GM19025 (cell line): ENCODE measurements at regions not wholly inside any gene's neighbourhood (a gene's known extent, or its start where the extent isn't known, plus 50 kb on each side); places are given as distances from the start of the nearest gene placed in this dataset.

Experiments
- ATAC-seq: cut with Tn5 transposase; IDR thresholded peaks from one replicate; pipeline ENCODE4 v1.9.1; 2021; ENCODE audit warnings: mild to moderate bottlenecking, low read depth, moderate library complexity; ENCODE audit not compliant: unreplicated experiment

- no peak for ATAC-seq
Measured at GRCh38 chr1:106875622-106876021, 180.9 kb upstream of the PRMT6 start.

GRCh38 chr1:106876384-106876783 is 180.1 kb upstream of the PRMT6 start:
- no peak for ATAC-seq

- ATAC-seq, result no peak
Measured at GRCh38 chr1:106879538-106879937, 176.9 kb upstream of the PRMT6 start.

- ATAC-seq, result no peak
Measured at GRCh38 chr1:106880226-106880625, 176.2 kb upstream of the PRMT6 start.

GRCh38 chr1:106883208-106883607 is 173.3 kb upstream of the PRMT6 start:
- no peak for ATAC-seq

- no peak for ATAC-seq
Measured at GRCh38 chr1:106889059-106889458, 167.4 kb upstream of the PRMT6 start.

GRCh38 chr1:106889583-106889982 is 166.9 kb upstream of the PRMT6 start:
- ATAC-seq, result no peak

- no peak for ATAC-seq
Measured at GRCh38 chr1:106897976-106898375, 158.5 kb upstream of the PRMT6 start.

- no peak for ATAC-seq
Measured at GRCh38 chr1:106899644-106900043, 156.8 kb upstream of the PRMT6 start.

- peak; percentile 88 for ATAC-seq
Measured at GRCh38 chr1:106907795-106908194, 148.7 kb upstream of the PRMT6 start.

GRCh38 chr1:106908689-106909088 is 147.8 kb upstream of the PRMT6 start:
- ATAC-seq, result no peak

- ATAC-seq, result no peak
Measured at GRCh38 chr1:106910798-106911197, 145.7 kb upstream of the PRMT6 start.

GRCh38 chr1:106912131-106912530 is 144.3 kb upstream of the PRMT6 start:
- ATAC-seq, result no peak

GRCh38 chr1:106921186-106921585 is 135.3 kb upstream of the PRMT6 start:
- no peak for ATAC-seq

GRCh38 chr1:106924360-106924759 is 132.1 kb upstream of the PRMT6 start:
- no peak for ATAC-seq

GRCh38 chr1:106925750-106926149 is 130.7 kb upstream of the PRMT6 start:
- no peak for ATAC-seq

GRCh38 chr1:106926803-106927582 is 129.5 kb upstream of the PRMT6 start:
- no peak for ATAC-seq

GRCh38 chr1:106937104-106937503 is 119.4 kb upstream of the PRMT6 start:
- no peak for ATAC-seq

GRCh38 chr1:106944721-106945120 is 111.8 kb upstream of the PRMT6 start:
- no peak for ATAC-seq

- ATAC-seq, result no peak
Measured at GRCh38 chr1:106952776-106953175, 103.7 kb upstream of the PRMT6 start.

- ATAC-seq, result no peak
Measured at GRCh38 chr1:106954661-106955229, 101.7 kb upstream of the PRMT6 start.

GRCh38 chr1:106956721-106957120 is 99.8 kb upstream of the PRMT6 start:
- ATAC-seq, result no peak
